ENCODE measurements at regions not wholly inside any gene's neighbourhood (a gene's known extent, or its start where the extent isn't known, plus 50 kb on each side); places are given as distances from the start of the nearest gene placed in this dataset.
"Not testable (repeated sequence)": the region's sequence is repeated elsewhere in the genome, so short reads cannot be mapped to it uniquely, and the experiment has no call there.

DNA sequence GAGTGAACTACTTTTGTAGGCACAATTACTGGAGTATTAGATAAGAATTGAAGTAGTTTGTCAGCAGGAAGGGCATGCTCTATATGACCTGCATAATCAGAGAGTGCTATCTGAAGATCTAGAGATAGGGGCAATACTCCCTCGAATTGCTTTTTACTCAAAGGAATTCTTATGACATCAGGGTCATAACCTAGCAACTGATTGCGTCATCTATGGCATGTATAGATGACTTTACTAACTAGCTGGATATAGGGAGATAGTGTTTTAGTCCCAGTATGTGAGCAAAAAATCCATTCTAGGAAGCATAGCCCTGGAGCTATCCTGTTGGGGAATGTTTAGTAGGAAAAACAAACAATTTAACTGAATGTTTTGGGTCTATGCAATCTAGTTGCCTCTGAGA is 109.5 kb upstream of the ZNF267 start:
- no peak for DNase-seq

DNA sequence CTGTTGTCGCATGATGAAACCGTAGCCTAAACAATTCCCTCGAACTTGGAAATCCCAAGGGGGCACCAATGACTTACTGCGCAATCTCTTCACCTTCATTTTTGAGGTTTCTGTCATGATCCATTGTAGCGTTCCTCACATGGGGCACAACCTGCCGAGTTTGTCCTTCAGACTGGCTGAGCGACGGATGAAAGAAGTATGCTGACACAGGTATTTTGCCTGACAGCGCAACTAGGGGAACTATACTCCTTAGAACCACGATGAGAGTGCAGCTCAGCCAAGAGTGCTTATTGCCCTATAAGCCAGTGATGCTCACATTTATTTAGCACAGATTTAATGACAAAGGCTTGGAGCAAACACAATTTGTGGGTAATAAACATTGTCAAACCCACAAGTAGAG is 106.3 kb upstream of the ZNF267 start:
- DNase-seq = no peak

DNA sequence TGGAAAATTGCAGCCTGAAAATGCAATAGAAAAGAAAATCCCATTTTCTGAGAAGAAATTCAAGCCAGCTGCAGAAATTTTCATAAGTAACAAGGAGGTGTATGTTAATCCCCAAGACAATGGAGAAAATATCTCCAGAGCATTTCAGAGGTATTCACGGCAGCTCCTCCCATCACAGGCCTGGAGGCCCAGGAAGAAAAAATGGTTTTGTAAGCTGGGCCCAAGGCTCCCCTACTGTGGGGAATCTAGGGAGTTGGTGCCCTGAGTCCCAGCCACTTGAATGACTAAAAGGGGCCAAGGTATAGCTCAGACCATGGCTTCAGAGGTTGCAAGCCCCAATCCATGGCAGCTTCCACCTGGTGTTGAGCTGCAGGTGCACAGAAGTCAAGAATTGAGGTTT is 93.3 kb upstream of the ZNF267 start:
- no peak for DNase-seq

DNA sequence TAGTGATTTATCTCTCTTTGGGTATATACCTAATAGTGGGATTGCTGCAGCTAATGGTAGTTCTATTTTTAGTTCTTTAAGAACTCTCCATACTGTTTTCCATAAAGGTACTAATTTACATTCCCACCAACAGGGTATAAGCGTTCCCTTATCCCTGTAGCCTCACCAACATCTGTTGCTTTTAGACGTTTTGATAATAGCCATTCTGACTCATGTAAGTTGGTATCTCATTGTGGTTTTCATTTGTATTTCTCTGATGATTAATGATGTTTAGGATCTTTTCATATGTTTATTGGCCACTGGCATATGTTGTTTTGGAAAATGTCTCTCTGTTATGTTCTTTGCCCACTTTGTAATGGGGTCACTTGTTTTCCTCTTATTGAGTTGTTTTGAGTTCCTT is 88.5 kb upstream of the ZNF267 start:
- no peak for DNase-seq

DNA sequence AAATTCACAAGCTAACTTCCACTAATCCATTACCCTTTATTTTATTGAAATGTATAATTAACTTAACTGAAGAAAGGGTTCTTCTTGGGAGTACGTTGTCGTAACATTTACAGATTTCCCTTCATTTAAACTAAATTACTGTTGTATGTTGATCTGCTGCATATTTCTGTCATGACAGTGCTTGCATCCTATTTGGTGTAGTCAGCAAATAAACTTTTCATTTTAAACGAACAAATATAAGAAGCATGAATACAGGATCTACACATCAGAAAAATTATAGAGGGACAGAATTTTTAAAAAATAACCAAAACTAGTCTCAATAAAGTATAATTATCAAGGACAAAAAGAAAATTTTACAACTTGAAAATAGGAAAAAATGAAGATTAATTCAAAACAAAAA is 66.5 kb upstream of the ZNF267 start:
- no peak for DNase-seq

DNA sequence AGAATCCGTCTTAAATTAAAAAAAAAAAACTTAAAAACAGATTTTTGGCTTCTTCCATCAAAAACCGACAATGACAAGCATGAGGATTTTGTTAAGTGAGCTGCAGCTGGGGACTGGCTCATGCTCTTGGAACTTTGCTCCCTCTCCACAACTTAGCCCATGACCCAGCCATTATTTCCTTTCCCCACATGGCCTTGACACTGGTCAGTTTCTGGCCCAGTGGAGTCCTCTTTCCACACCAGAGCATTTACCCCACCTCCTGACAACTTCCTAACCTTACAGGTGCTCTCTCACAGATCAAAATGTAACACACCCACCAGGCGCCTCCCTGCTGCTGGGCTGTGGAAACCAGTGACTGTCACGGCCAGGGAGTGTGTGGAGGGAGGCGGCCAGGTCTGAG is 62.7 kb upstream of the ZNF267 start:
- DNase-seq = no peak

DNA sequence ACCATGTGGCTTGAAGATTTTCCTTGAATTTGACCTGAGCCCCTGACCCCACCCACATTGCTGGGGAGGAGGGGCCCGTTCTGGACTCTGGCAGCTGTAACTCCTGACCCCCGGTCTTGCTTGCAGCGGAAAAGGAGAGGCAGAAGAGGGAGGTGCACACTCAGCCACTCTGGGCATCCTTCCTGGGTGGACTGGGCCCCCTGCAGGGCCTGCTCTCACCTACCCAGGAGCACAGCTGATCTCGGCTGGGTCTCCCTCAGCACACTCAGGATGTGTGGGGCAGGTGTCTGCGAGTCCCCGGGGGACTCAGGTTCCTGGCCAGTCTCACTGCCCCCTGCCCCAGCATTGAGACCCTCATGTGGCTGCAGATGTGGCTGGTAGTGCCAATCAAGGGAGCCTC is 57.5 kb upstream of the ZNF267 start:
- not testable (repeated sequence) for DNase-seq

DNA sequence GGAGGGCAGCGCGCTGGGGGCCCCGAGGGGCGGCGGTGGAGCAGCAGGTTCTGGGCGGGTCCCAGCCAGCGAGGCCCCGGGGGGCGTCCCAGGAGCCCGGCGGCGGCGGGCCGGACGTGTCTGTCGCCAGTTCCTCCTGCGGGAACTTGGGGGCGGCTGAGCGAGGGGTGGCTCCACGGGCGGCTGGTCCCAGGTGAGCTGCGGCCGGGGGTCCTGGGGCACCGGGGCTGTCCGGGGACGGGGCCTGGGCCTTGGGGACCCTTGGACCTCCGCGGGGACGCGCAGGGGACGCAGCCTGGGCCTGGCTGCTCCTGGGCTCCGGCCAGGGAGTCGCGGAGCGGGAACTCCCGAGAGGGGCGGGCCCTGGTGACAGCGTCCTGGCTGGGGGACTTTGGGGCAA is 54.2 kb upstream of the ZNF267 start:
- no peak for DNase-seq

DNA sequence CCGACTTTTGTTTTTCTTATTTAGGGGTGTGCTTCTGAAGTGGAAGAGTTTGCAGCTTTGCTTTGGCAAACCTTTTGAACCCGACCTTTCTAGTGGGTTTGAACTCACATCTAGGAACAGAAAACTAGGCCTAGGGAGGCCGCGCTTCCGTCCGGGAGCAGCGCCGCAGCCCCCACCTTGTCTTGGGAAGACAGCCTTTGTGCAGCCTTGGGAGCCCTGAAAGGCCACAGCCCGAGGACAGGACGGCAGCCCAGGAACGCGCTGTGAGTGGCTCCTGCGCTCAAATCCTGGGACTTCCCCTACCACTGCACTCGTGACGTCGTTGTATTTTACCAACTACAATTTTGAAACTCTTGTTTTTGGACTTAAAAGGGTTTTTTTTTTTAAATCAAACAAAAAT is 53.7 kb upstream of the ZNF267 start:
- no peak for DNase-seq
